NCI-H1417 (cell line): ENCODE measurements at regions not wholly inside any gene's neighbourhood (a gene's known extent, or its start where the extent isn't known, plus 50 kb on each side); places are given as distances from the start of the nearest gene placed in this dataset.

Source experiments
- DNase-seq, 3 experiments: peaks; one replicate each; lab custom pipeline; 2025; lab: John Stamatoyannopoulos, UW

GRCh38 chr5:91443023-91443422 is 59.9 kb upstream of the ARRDC3 start:
- no peak for DNase-seq

GRCh38 chr5:91441082-91441481 is 58.0 kb upstream of the ARRDC3 start:
- DNase-seq, result no peak

GRCh38 chr5:91438871-91439270 is 55.8 kb upstream of the ARRDC3 start:
- no peak for DNase-seq

GRCh38 chr5:91436241-91436640 is 53.1 kb upstream of the ARRDC3 start:
- DNase-seq, result no peak

GRCh38 chr5:91434348-91434747 is 51.2 kb upstream of the ARRDC3 start:
- no peak for DNase-seq

GRCh38 chr5:91433861-91434260 is 50.7 kb upstream of the ARRDC3 start:
- no peak for DNase-seq
